ENCODE measurements at regions not wholly inside any gene's neighbourhood (a gene's known extent, or its start where the extent isn't known, plus 50 kb on each side); places are given as distances from the start of the nearest gene placed in this dataset.

DNA sequence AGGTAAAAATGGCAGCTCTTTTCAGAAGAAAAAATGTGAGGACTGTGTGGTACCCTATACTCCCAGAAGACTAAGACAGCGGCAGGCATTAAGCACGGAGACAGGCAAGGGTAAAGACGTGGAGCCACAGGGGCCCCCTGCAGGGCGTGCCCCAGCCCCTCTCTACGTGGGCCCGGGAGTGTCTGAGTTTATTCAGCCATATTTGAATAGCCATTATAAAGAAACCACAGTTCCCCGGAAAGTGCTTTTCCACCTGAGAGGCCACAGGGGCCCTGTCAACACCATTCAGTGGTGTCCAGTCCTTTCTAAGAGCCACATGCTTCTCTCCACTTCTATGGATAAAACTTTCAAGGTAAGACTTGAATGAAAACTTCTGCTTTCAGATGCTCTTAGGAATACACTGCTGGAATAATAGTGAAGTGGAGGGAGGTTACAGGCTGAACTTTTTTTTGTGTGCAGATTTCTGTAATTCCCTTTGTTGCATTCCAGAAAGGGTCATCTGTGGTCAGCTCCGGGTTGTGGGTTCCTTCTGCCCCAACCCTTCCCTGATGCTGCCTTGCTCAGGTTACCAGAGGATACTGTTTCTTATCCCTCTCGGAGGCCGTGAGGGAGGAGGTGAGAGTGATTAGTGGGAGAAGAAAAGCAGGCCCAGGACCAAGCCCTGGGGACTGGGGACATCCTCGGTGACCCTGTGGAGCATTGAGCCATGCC is 58.4 kb downstream of the SLC25A47 start:
- H3K27me3 ChIP-seq (ENCODE audit: control insufficient read depth, insufficient read depth, low read length), result no peaks in the 10 kb centered on the region
- no peak overlapping the region for H3K9ac ChIP-seq (ENCODE audit: low read length)
- no peaks in the 10 kb centered on the region for H3K9me3 ChIP-seq (ENCODE audit: control insufficient read depth, low read length)
- peaks cover 19% of the 10 kb centered on the region for H3K4me1 ChIP-seq (ENCODE audit: control insufficient read depth, insufficient read depth, low read length)
- H3K4me3 ChIP-seq (ENCODE audit: low read length), result no peak overlapping the region
- no peaks in the 10 kb centered on the region for H3K36me3 ChIP-seq (ENCODE audit: control insufficient read depth, insufficient read depth, low read length)

DNA sequence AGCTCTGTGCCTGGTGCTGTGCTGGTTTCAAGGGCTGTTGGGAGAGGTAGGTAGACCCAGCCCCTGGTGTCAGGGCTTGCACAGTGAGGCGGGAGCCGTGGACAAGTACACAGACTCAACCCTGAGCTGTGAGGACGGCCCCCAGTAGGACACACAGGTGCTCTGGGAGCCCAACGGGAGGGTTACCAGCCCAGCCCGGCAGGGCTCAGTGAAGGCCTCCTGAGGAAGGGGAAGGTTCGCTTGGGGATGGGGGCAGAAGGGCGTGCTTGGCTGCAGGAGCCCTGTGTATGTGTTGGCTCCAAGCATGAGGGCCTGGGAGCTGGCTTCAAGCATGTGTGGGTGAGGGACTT is 58.9 kb downstream of the SLC25A47 start:
- Histone ChIP-seq H3K4me3 (ENCODE audit: low read length) (no peak overlapping the region), H3K27me3 (ENCODE audit: control insufficient read depth, insufficient read depth, low read length) (no peaks in the 10 kb centered on the region), H3K4me1 (ENCODE audit: control insufficient read depth, insufficient read depth, low read length) (peaks cover 14% of the 10 kb centered on the region), H3K9ac (ENCODE audit: low read length) (peak overlapping the region; percentile 29), H3K9me3 (ENCODE audit: control insufficient read depth, low read length) (no peaks in the 10 kb centered on the region), H3K36me3 (ENCODE audit: control insufficient read depth, insufficient read depth, low read length) (no peaks in the 10 kb centered on the region)

DNA sequence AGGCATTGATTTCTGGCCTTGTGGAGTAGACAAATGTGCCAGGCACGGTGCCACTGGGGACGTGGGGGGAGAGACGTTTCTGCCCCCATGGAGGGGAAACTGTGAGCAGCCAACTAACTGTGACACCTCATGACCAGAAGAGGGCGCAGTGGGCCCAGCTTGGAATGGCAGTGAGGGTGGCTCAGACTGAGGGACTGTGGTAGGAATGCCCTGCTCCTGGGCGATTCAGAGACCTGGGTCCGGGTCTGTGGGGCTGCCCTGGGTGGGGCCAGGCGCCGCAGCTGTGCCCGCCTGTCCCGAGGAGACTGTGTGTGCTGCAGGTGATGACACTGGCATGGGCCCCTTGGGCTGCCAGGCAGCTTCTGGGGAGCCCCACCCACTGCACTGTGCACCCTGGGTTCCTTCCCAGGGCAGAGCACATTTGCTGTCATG is 60.6 kb downstream of the SLC25A47 start:
- Histone ChIP-seq H3K9ac (ENCODE audit: low read length) (no peak overlapping the region), H3K27me3 (ENCODE audit: control insufficient read depth, insufficient read depth, low read length) (no peaks in the 10 kb centered on the region), H3K9me3 (ENCODE audit: control insufficient read depth, low read length) (no peaks in the 10 kb centered on the region), H3K36me3 (ENCODE audit: control insufficient read depth, insufficient read depth, low read length) (no peaks in the 10 kb centered on the region), H3K4me3 (ENCODE audit: low read length) (no peak overlapping the region), H3K4me1 (ENCODE audit: control insufficient read depth, insufficient read depth, low read length) (peaks cover 12% of the 10 kb centered on the region)

DNA sequence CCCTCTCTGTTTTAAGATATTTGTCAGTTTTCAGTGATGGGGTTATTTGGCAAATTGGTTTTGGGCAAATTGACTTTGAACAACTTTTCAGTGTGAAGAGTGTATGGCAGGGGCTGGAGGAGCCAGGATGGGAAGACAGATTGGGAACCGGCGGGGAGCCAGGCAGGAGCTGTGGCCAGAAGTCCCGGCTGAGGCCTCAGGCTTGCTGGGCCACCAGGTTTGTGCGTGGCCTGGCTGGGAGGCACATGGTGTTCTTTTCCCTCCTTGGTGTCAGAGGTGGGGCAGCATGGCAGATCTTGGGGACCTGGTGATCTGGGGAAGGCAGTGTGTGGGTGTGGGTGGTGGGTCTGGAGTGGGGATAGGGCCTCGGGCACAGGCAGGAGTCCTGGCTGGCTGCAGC is 61.1 kb downstream of the SLC25A47 start:
- no peak overlapping the region for H3K9ac ChIP-seq (ENCODE audit: low read length)

DNA sequence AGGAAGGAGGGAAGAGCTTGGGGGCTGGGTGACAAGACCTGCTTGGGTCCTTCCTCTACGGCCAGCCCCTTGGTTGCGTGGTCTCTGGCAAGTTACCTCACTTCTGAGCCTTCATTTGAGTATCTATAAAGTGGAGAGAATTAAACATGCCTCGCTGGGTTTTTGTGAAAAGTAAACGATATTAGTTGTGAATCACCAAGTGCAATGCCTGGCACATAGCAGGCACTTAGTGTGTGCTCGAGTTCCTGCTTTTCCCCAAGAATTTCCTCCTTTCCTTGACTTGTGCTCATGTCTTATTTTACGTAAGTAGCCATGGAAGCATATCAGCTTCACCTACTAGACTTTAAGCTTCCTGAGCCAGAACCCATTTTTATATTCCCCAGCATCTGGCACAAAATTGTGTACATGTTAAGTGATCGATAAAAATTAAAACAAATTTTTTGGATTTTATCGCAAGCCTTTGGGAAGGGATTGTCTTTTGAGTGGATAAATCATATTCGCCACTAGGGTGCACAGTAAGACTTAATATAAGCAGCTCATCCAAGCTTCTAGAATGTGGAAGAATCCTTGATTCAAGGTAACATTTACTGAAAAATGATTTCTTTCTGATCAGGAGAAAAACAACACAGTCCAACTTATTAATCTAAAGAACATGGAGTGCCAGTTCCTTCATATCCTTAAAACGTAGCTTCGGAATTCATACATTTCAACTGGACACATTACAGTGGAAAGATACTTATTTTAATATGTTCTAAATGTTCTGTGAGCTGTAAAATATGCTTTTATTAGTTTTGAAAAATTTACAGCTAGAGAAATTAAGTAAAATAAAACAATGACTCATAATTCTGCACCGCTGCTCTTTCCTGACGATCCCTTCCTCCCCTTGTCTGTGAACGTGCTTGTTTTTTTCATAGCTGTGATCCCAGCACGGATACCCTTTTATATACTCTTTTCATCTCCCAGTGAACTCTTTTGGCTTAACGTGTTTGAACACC is 62.0 kb downstream of the SLC25A47 start:
- Histone ChIP-seq H3K27me3 (ENCODE audit: control insufficient read depth, insufficient read depth, low read length) (no peaks in the 10 kb centered on the region), H3K9ac (ENCODE audit: low read length) (no peak overlapping the region), H3K36me3 (ENCODE audit: control insufficient read depth, insufficient read depth, low read length) (no peaks in the 10 kb centered on the region), H3K4me1 (ENCODE audit: control insufficient read depth, insufficient read depth, low read length) (peaks cover 26% of the 10 kb centered on the region), H3K4me3 (ENCODE audit: low read length) (no peak overlapping the region), H3K9me3 (ENCODE audit: control insufficient read depth, low read length) (no peaks in the 10 kb centered on the region)

More for the DNA sequence above, 61.1 kb downstream of the SLC25A47 start:
- peaks cover 17% of the 10 kb centered on the region for H3K4me1 ChIP-seq (ENCODE audit: control insufficient read depth, insufficient read depth, low read length)
- no peaks in the 10 kb centered on the region for H3K36me3 ChIP-seq (ENCODE audit: control insufficient read depth, insufficient read depth, low read length)
- no peak overlapping the region for H3K4me3 ChIP-seq (ENCODE audit: low read length)
- no peaks in the 10 kb centered on the region for H3K9me3 ChIP-seq (ENCODE audit: control insufficient read depth, low read length)
- no peaks in the 10 kb centered on the region for H3K27me3 ChIP-seq (ENCODE audit: control insufficient read depth, insufficient read depth, low read length)

DNA sequence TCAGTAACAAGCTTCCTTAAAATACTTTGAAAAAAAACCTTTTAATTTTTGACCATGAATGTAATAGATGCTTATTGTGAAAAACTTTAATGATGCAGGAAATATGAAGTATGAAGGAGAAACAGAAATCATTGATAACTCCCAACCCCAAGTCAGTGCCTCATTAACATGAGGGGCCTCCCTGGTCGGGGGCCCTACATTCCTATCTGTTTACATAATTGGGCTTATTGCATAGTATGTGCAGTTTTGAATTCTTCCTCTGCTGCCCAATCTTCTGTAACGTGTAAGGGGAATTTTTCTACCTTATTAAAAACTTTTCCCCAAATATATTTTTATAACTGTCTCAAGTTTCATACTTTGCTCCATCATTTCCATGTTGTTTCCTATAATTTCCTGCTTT is 63.0 kb downstream of the SLC25A47 start:
- Histone ChIP-seq H3K9me3 (ENCODE audit: control insufficient read depth, low read length) (no peaks in the 10 kb centered on the region), H3K4me1 (ENCODE audit: control insufficient read depth, insufficient read depth, low read length) (peaks cover 31% of the 10 kb centered on the region), H3K27me3 (ENCODE audit: control insufficient read depth, insufficient read depth, low read length) (no peaks in the 10 kb centered on the region), H3K4me3 (ENCODE audit: low read length) (no peak overlapping the region), H3K9ac (ENCODE audit: low read length) (no peak overlapping the region), H3K36me3 (ENCODE audit: control insufficient read depth, insufficient read depth, low read length) (no peaks in the 10 kb centered on the region)

DNA sequence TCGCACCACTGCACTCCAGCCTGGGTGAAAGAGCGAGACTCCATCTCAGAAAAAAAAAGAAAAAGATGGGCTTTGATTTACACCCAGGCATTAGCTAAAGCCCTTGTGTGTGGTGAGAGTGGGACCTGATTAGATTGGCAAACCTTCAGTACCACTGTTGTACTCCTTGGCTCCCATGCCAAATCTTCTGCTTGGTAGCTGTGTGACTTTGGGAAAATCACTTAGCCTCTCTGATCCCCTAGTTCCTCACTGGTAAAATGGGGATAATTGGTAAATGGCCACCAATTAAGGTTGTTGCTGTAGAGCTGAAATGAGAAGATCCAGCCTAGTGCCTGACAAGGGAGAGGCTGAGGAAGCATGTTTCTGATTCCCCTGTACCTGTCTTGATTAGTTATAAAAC is 63.7 kb downstream of the SLC25A47 start:
- peaks cover 31% of the 10 kb centered on the region for H3K4me1 ChIP-seq (ENCODE audit: control insufficient read depth, insufficient read depth, low read length)
- no peak overlapping the region for H3K4me3 ChIP-seq (ENCODE audit: low read length)
- H3K9ac ChIP-seq (ENCODE audit: low read length), result no peak overlapping the region
- H3K36me3 ChIP-seq (ENCODE audit: control insufficient read depth, insufficient read depth, low read length), result no peaks in the 10 kb centered on the region
- H3K9me3 ChIP-seq (ENCODE audit: control insufficient read depth, low read length), result no peaks in the 10 kb centered on the region
- no peaks in the 10 kb centered on the region for H3K27me3 ChIP-seq (ENCODE audit: control insufficient read depth, insufficient read depth, low read length)

DNA sequence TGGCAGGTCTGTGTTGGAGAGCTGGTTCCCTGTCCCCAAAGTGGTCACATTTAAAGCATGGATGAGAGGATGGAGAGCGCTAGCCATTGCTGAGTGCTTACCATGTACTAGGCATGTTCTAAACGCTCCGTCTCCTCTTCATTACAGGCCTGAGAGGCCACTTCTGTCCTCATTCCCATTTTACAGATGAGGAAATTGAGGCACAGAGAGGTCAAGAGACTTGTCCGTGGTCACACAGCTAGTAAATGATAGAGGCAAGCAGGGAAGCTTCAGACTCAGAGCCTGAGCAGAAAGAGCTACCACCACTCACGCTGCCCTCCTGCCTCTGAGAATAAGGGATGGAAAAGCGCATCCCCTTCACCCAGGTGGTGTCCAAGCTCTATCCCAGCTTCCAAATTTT is 64.3 kb downstream of the SLC25A47 start:
- H3K9ac ChIP-seq (ENCODE audit: low read length), result no peak overlapping the region
- H3K36me3 ChIP-seq (ENCODE audit: control insufficient read depth, insufficient read depth, low read length), result no peaks in the 10 kb centered on the region
- H3K4me1 ChIP-seq (ENCODE audit: control insufficient read depth, insufficient read depth, low read length), result peaks cover 31% of the 10 kb centered on the region
- no peaks in the 10 kb centered on the region for H3K27me3 ChIP-seq (ENCODE audit: control insufficient read depth, insufficient read depth, low read length)
- H3K4me3 ChIP-seq (ENCODE audit: low read length), result no peak overlapping the region
- H3K9me3 ChIP-seq (ENCODE audit: control insufficient read depth, low read length), result no peaks in the 10 kb centered on the region

DNA sequence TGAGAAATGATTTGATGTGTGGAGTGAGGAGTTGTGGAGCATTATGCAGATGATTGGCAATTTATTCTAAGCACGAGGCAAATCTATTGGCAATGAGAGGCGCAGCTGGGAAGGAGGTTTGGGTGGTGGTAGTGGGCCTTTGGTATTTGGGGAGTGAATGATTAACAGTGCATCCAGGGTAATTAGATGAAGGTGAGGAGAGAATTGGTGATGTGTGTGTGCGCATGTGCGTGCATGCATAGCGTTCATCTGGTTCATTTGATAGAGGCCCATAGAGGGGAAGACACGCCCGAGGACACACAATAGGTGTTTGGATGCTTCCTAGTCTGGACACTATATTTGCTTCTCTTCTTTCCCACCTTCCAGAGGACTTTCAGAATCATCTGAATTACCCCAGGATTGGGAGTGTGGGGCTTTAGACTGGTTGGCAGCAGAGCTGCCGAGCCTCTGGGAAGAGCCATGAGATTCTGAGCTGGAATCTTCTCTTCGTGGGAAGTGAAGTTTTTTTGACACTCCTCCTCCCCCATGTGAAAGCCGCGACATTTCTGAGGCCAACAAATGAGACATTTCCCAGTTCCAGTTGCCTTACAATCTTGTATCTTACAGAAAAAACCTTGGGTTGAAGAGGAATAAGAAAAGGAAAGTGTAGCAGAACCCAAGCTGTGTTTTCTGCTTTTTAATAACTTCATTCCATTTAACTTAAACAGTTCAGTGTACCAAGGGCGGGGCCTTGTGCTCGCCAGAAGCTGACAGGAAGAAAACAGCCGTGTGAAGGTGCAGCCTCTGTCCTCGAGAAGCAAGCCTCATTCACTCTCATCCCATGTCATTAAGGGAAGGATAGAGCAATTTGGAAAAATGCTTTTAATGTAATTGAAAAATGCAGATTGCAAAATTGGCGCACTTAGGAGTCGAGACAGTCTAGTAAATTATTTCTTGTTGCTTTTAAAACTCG is 65.2 kb downstream of the SLC25A47 start:
- no peak overlapping the region for H3K4me3 ChIP-seq (ENCODE audit: low read length)
- H3K27me3 ChIP-seq (ENCODE audit: control insufficient read depth, insufficient read depth, low read length), result no peaks in the 10 kb centered on the region
- no peak overlapping the region for H3K9ac ChIP-seq (ENCODE audit: low read length)
- no peaks in the 10 kb centered on the region for H3K36me3 ChIP-seq (ENCODE audit: control insufficient read depth, insufficient read depth, low read length)
- peaks cover 38% of the 10 kb centered on the region for H3K4me1 ChIP-seq (ENCODE audit: control insufficient read depth, insufficient read depth, low read length)
- no peaks in the 10 kb centered on the region for H3K9me3 ChIP-seq (ENCODE audit: control insufficient read depth, low read length)

DNA sequence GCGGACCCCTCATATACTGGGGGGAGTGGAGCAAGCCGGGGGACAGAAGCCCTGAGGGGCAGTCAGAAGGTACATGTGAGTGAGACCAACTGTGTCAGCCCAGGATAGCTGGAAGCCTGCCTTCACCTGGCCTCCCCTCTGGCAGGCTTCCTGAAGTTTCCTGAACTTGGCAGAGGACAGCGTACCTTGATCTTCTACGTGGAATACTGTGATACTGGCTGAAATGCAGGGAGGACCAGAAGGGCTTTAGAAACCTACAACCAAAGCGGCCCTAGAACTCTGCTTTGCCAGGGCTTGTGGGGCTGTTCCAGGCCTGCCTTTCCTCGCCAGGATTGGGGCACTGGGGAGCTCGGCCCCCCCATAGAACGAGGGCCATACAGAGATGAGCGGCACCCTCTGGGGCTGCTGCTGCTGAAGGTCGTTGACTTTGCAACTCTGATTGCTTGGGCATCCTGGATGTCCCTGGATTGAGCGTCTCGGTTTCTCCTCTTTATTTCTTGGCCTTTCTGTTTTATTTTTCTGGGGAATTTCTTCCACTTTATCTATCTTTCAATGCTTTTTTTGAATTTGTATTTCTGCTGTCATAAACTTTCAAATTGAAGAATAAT is 66.5 kb downstream of the SLC25A47 start:
- no peak overlapping the region for H3K9ac ChIP-seq (ENCODE audit: low read length)
- peaks cover 39% of the 10 kb centered on the region for H3K4me1 ChIP-seq (ENCODE audit: control insufficient read depth, insufficient read depth, low read length)
- no peak overlapping the region for H3K4me3 ChIP-seq (ENCODE audit: low read length)

DNA sequence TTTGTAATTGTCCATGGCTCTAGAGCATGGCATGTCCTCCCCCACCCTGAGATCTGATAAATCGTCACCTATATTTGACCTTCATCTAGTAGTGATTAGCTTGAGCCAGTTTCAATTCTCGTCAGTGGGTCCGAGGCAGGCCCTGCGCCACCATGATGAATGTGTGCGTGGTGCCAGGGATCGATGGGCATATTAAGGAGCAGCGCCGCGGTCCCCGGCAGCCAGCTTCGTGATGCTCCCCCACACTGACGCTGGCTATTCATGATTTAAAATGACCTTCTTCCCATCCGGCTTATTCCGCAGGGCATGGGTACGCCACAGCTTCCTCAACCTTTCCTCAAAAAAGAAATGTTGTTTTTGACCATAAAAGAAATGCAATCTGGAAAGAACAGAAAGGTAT is 68.0 kb downstream of the SLC25A47 start:
- Histone ChIP-seq H3K36me3 (ENCODE audit: control insufficient read depth, insufficient read depth, low read length) (no peaks in the 10 kb centered on the region), H3K4me3 (ENCODE audit: low read length) (no peak overlapping the region), H3K9ac (ENCODE audit: low read length) (no peak overlapping the region), H3K4me1 (ENCODE audit: control insufficient read depth, insufficient read depth, low read length) (peaks cover 39% of the 10 kb centered on the region), H3K9me3 (ENCODE audit: control insufficient read depth, low read length) (no peaks in the 10 kb centered on the region), H3K27me3 (ENCODE audit: control insufficient read depth, insufficient read depth, low read length) (no peaks in the 10 kb centered on the region)

More for the DNA sequence above, 66.5 kb downstream of the SLC25A47 start:
- Histone ChIP-seq H3K27me3 (ENCODE audit: control insufficient read depth, insufficient read depth, low read length) (no peaks in the 10 kb centered on the region), H3K9me3 (ENCODE audit: control insufficient read depth, low read length) (no peaks in the 10 kb centered on the region), H3K36me3 (ENCODE audit: control insufficient read depth, insufficient read depth, low read length) (no peaks in the 10 kb centered on the region)
